ENCODE measurements at regions not wholly inside any gene's neighbourhood (a gene's known extent, or its start where the extent isn't known, plus 50 kb on each side); places are given as distances from the start of the nearest gene placed in this dataset.

DNA sequence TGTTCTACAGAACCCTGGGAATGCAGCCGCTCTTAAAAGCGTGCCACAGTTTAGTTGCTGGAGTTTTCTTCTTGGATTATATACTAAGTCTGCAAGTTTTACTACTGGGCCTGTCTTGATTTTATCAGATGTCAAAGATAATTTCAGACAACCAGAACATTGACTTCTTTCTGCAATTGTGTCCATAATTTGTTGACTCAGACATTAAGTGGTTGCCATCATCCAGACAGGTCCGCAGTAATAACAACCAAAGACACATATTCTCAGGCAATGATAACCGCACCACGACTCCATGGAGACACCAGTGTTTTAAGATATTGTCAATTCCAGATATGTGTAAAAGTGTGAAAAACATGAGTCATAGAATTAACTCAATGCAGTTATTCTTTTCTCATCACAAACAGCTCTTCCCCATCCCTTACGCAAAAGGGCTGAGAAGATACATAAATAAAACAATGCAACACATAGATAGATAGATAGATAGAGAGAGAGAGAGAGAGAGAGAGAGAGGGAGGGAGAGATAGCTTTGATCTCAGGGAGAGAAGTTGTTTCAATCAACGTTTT, 90.4 kb upstream of the FMN2 start:
- no peaks in the 10 kb centered on the region for H3K79me1 ChIP-seq (ENCODE audit: low read length)
- no peak overlapping the region for H3K14ac ChIP-seq (ENCODE audit: low read length)
- H2AFZ ChIP-seq (ENCODE audit: insufficient read depth, low read length, poor library complexity) = no peak overlapping the region
- no peak overlapping the region for H3K23ac ChIP-seq (ENCODE audit: low read length)
- no peak overlapping the region for H3K4me3 ChIP-seq (ENCODE audit: low read depth, low read length)
- DNase-seq = no peak
- H2BK5ac ChIP-seq (ENCODE audit: low read depth, low read length, poor library complexity) = no peak overlapping the region
- H3K27ac ChIP-seq (ENCODE audit: low read depth, low read length) = no peak overlapping the region
- H2AK5ac ChIP-seq (ENCODE audit: low read length) = no peak overlapping the region
- no peak overlapping the region for H2BK120ac ChIP-seq (ENCODE audit: insufficient read depth, low read length, poor library complexity)
- H3K79me2 ChIP-seq (ENCODE audit: control insufficient read depth, insufficient read depth, low read length, poor library complexity) = no peaks in the 10 kb centered on the region
- no peak overlapping the region for H3K18ac ChIP-seq (ENCODE audit: low read length)
- no peak overlapping the region for H4K91ac ChIP-seq (ENCODE audit: low read depth, low read length)
- H3K4ac ChIP-seq (ENCODE audit: low read depth, low read length) = no peak overlapping the region
- no CpG with 5 or more reads among the region's 7 CpGs for WGBS (ENCODE audit: extremely low coverage, insufficient coverage, insufficient read length)
- H3K4me2 ChIP-seq (ENCODE audit: low read length) = no peak overlapping the region
- no peak overlapping the region for H4K8ac ChIP-seq (ENCODE audit: low read depth, low read length)
- no peak overlapping the region for H3K9ac ChIP-seq (ENCODE audit: low read length)
- no peak overlapping the region for H2BK12ac ChIP-seq (ENCODE audit: low read length)
- no peaks in the 10 kb centered on the region for H3K36me3 ChIP-seq (ENCODE audit: control insufficient read depth in 1 of 2, insufficient read depth in 2 of 2, low read length in 2 of 2)
- H3K4me1 ChIP-seq (ENCODE audit: control insufficient read depth in 1 of 2, insufficient read depth in 2 of 2, low read length in 2 of 2) = no peaks in the 10 kb centered on the region
- no peak overlapping the region for H4K12ac ChIP-seq (ENCODE audit: low read depth, low read length)
- H3K9me3 ChIP-seq (ENCODE audit: insufficient read depth, low read depth, low read length) = no peaks in the 10 kb centered on the region
- no peaks in the 10 kb centered on the region for H3K27me3 ChIP-seq (ENCODE audit: insufficient read depth, low read length)

DNA sequence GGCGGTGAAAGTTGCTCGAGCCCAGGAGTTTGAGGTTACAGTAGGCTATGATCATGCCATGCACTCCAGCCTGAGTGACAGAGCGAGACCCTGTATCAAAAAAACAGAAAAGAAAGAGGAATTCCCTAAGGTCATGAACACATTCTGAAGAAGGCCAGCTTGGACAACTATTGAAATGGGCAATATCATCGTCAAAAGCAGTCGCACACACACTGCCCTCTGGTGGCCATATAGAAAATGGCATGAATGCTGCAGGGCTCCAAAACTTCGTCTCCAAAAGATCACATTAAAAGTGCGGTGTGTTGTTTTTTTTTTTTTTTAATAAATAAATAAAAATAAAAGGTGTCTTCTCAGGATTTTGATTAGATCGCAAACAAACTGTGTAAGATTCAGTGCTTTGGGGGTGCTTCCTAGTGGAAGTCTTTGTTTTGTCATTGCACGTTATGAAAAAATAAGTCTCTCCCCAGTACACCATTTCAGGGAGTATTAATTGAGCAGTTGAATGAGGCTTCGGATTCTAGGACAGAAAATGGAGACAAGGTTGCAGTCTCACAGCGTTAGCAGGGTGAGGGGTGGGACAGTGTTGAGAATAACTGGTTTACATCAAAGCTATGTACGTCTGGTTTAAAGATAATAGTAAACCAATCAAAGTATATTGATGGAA, 87.5 kb upstream of the FMN2 start:
- Histone ChIP-seq H2BK120ac (ENCODE audit: insufficient read depth, low read length, poor library complexity) (no peak overlapping the region), H3K27me3 (ENCODE audit: insufficient read depth, low read length) (no peaks in the 10 kb centered on the region), H2AK5ac (ENCODE audit: low read length) (no peak overlapping the region), H2AFZ (ENCODE audit: insufficient read depth, low read length, poor library complexity) (no peak overlapping the region), H4K91ac (ENCODE audit: low read depth, low read length) (no peak overlapping the region), H3K18ac (ENCODE audit: low read length) (no peak overlapping the region), H3K36me3 (ENCODE audit: control insufficient read depth in 1 of 2, insufficient read depth in 2 of 2, low read length in 2 of 2) (no peaks in the 10 kb centered on the region), H2BK12ac (ENCODE audit: low read length) (no peak overlapping the region), H3K79me1 (ENCODE audit: low read length) (no peaks in the 10 kb centered on the region), H3K27ac (ENCODE audit: low read depth, low read length) (no peak overlapping the region), H2BK5ac (ENCODE audit: low read depth, low read length, poor library complexity) (no peak overlapping the region), H3K4me3 (ENCODE audit: low read depth, low read length) (no peak overlapping the region), H3K4ac (ENCODE audit: low read depth, low read length) (no peak overlapping the region), H4K12ac (ENCODE audit: low read depth, low read length) (no peak overlapping the region), H3K79me2 (ENCODE audit: control insufficient read depth, insufficient read depth, low read length, poor library complexity) (no peaks in the 10 kb centered on the region), H3K4me2 (ENCODE audit: low read length) (no peak overlapping the region), H4K8ac (ENCODE audit: low read depth, low read length) (no peak overlapping the region), H3K9me3 (ENCODE audit: insufficient read depth, low read depth, low read length) (peaks cover 2% of the 10 kb centered on the region), H3K14ac (ENCODE audit: low read length) (no peak overlapping the region), H3K23ac (ENCODE audit: low read length) (no peak overlapping the region), H3K9ac (ENCODE audit: low read length) (no peak overlapping the region), H3K4me1 (ENCODE audit: control insufficient read depth in 1 of 2, insufficient read depth in 2 of 2, low read length in 2 of 2) (no peaks in the 10 kb centered on the region)
- DNase-seq = peak; percentile 15 to 62
- WGBS (ENCODE audit: extremely low coverage, insufficient coverage, insufficient read length) = no CpG with 5 or more reads among the region's 12 CpGs

DNA sequence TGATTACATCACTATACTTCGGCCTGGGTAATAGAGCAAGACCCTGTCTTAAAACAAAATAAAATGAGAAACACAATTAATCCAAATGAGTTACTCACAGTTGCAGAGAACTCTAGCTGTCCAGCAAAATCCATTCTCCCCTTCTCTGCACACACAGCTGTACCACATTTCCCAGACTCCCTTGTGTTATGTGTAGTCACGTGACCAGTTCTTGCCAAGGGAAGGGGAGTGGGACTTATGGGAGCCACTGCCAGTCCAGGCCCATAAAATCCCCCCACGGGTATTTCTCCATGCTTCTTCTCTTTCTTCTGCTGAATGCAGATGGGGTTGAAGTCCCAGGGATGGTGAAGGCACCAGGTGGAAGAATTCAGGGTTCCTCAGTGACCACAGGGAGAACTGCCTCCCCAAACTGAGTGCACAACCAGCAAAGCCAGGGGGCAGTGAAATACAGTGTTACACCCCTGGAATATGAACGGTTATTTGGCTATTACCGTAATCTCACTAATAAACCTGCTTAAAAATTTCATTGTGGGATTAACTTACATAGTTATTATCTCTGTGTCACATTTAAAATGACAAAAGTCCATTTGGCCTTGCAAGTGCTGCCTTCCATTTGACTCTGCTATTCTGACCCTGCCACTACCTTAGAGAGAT, 85.6 kb upstream of the FMN2 start:
- Histone ChIP-seq H3K79me1 (ENCODE audit: low read length) (no peaks in the 10 kb centered on the region), H3K14ac (ENCODE audit: low read length) (no peak overlapping the region), H2BK120ac (ENCODE audit: insufficient read depth, low read length, poor library complexity) (no peak overlapping the region), H4K91ac (ENCODE audit: low read depth, low read length) (no peak overlapping the region), H3K9me3 (ENCODE audit: insufficient read depth, low read depth, low read length) (peaks cover 8% of the 10 kb centered on the region), H3K4ac (ENCODE audit: low read depth, low read length) (no peak overlapping the region), H3K4me3 (ENCODE audit: low read depth, low read length) (no peak overlapping the region), H3K79me2 (ENCODE audit: control insufficient read depth, insufficient read depth, low read length, poor library complexity) (no peaks in the 10 kb centered on the region), H3K18ac (ENCODE audit: low read length) (no peak overlapping the region), H3K9ac (ENCODE audit: low read length) (no peak overlapping the region), H3K4me1 (ENCODE audit: control insufficient read depth in 1 of 2, insufficient read depth in 2 of 2, low read length in 2 of 2) (no peaks in the 10 kb centered on the region), H4K8ac (ENCODE audit: low read depth, low read length) (no peak overlapping the region), H3K23ac (ENCODE audit: low read length) (no peak overlapping the region), H3K27ac (ENCODE audit: low read depth, low read length) (no peak overlapping the region), H2AK5ac (ENCODE audit: low read length) (no peak overlapping the region), H3K27me3 (ENCODE audit: insufficient read depth, low read length) (no peaks in the 10 kb centered on the region), H4K12ac (ENCODE audit: low read depth, low read length) (no peak overlapping the region), H2BK5ac (ENCODE audit: low read depth, low read length, poor library complexity) (no peak overlapping the region), H3K4me2 (ENCODE audit: low read length) (no peak overlapping the region), H3K36me3 (ENCODE audit: control insufficient read depth in 1 of 2, insufficient read depth in 2 of 2, low read length in 2 of 2) (no peaks in the 10 kb centered on the region), H2AFZ (ENCODE audit: insufficient read depth, low read length, poor library complexity) (no peak overlapping the region), H2BK12ac (ENCODE audit: low read length) (no peak overlapping the region)
- WGBS (ENCODE audit: extremely low coverage, insufficient coverage, insufficient read length) = no CpG with 5 or more reads among the region's 5 CpGs
- no peak for DNase-seq

DNA sequence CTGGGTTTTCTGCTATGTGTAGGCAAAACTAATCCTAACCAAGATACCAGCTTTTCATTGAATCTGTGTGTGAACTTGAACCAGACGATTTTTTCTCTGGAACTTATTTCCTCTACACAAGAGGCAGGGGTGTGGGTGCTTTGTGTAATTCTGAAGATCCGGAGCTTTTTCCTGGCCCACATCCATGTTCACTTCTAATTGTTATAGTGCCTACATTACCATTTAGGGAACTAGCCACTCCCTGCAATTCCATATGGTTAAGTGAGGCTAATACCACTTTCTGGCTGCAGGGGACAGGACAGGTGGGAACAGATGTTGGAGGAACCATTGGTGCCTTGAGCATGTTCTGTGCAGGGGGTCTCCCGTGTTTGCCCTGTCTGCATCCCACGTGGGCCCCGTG, 83.4 kb upstream of the FMN2 start:
- WGBS (ENCODE audit: extremely low coverage, insufficient coverage, insufficient read length) = no CpG with 5 or more reads among the region's 5 CpGs
- no peak overlapping the region for H4K8ac ChIP-seq (ENCODE audit: low read depth, low read length)

More for the DNA sequence above, 83.4 kb upstream of the FMN2 start:
- Histone ChIP-seq H4K12ac (ENCODE audit: low read depth, low read length) (no peak overlapping the region), H3K14ac (ENCODE audit: low read length) (no peak overlapping the region), H2BK5ac (ENCODE audit: low read depth, low read length, poor library complexity) (no peak overlapping the region), H3K4ac (ENCODE audit: low read depth, low read length) (no peak overlapping the region), H3K79me1 (ENCODE audit: low read length) (no peaks in the 10 kb centered on the region), H3K18ac (ENCODE audit: low read length) (no peak overlapping the region), H2AFZ (ENCODE audit: insufficient read depth, low read length, poor library complexity) (no peak overlapping the region), H3K23ac (ENCODE audit: low read length) (no peak overlapping the region), H3K27me3 (ENCODE audit: insufficient read depth, low read length) (no peaks in the 10 kb centered on the region), H3K9ac (ENCODE audit: low read length) (no peak overlapping the region), H3K4me1 (ENCODE audit: control insufficient read depth in 1 of 2, insufficient read depth in 2 of 2, low read length in 2 of 2) (no peaks in the 10 kb centered on the region), H3K79me2 (ENCODE audit: control insufficient read depth, insufficient read depth, low read length, poor library complexity) (no peaks in the 10 kb centered on the region), H3K9me3 (ENCODE audit: insufficient read depth, low read depth, low read length) (peaks cover 8% of the 10 kb centered on the region), H2AK5ac (ENCODE audit: low read length) (no peak overlapping the region), H2BK12ac (ENCODE audit: low read length) (no peak overlapping the region), H2BK120ac (ENCODE audit: insufficient read depth, low read length, poor library complexity) (no peak overlapping the region), H3K36me3 (ENCODE audit: control insufficient read depth in 1 of 2, insufficient read depth in 2 of 2, low read length in 2 of 2) (no peaks in the 10 kb centered on the region), H4K91ac (ENCODE audit: low read depth, low read length) (no peak overlapping the region), H3K4me3 (ENCODE audit: low read depth, low read length) (no peak overlapping the region), H3K4me2 (ENCODE audit: low read length) (no peak overlapping the region), H3K27ac (ENCODE audit: low read depth, low read length) (no peak overlapping the region)
- DNase-seq = no peak

All from trophoblast cell (in vitro differentiated cells and primary cell).